EL (cell line): ENCODE measurements at regions not wholly inside any gene's neighbourhood (a gene's known extent, or its start where the extent isn't known, plus 50 kb on each side); places are given as distances from the start of the nearest gene placed in this dataset.

Experiments used
- DNase-seq: peaks from one replicate; pipeline ENCODE4 v3.0.0-alpha.2; 2016

DNA sequence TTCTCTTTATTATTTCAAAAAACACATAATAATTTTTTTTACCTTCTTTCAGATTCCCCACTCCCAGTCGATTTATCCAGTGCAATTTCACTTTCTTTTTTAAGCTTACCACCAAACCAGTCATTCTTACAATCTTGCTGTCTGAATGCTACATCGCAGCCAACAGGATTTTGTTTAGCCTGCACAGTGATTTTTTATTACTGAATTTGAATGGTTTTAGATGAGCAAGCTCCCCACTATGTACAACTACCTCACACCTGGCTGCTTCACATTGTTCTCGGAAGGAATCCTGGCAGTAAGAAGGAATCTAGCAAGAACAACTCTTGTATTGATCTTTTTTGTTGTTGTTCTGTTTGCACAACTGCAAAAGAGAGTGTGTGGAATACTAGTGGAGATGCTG lies 668.1 kb upstream of the WWC1 start:
- no peak for DNase-seq

DNA sequence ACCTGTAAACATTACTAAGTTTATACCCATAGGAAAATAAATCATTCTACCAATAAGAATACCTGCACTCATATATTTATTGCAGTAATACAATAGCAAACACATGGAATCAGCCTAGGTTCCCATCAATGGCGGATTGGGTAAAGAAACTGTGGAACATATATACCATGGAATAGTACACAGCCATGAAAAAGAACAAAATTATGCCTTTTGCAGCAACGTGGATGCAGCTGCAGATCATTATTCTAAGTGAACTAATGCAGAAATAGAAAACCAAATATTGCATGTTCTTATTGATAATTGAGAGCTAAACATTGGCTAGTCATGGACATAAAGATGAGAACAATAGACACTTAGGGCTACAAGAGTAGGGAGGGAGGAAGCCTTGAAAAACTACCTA lies 667.4 kb upstream of the WWC1 start:
- DNase-seq, result no peak

DNA sequence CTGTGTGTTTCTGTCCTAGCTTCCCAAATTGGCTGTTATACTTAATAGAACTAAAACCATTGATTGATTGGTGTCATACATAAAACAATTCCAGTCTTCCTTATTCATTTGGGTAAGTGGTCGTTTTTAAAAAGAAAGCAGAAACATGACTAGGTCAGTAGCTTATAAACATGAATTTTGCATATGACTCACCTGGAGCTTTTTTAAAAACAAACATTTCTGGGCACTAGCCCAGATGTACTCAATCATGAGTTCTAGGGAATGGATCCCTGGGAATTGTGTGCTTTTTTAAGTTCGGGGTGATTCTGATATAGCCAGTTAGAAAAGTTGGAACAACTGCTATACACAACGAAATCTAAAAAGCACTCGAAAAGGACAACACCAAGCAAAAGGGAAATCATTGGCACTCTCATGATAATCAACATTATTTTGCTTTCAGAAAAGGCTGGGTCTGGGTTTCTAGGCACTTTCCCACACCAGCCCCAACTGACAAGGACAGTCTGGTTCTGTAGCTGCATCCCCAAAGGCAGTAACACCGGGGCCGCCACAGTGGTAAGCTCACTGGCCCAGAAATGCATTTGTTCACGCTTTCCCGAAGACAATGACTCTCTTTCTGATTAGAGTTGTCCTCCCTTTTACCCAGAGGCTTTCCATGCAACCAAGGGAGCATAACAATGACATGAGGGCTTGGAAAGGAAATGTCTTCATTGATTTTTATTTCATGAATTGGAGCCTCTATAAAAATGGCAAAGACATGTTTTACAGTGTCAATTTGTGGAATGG lies 664.9 kb upstream of the WWC1 start:
- peak; percentile 10 for DNase-seq

DNA sequence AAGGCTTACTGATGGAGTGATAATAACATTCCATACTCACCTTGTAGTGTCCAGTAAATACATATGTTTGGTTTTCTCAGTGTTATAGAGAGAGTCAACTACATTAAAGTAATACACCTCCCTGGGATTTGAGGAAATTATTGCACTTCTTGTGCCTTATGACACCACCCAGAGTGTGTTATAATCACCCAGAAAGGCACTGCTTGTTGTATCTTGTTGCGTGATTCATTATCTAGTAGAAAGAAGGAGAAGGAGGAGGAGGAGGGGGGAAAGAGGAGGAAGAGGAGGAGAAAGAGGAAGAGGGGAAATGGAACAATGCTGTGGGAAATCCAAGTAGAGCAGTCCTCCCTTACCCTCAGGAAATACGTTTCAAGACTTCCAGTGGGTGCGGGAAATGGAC lies 661.8 kb upstream of the WWC1 start:
- DNase-seq, result no peak

DNA sequence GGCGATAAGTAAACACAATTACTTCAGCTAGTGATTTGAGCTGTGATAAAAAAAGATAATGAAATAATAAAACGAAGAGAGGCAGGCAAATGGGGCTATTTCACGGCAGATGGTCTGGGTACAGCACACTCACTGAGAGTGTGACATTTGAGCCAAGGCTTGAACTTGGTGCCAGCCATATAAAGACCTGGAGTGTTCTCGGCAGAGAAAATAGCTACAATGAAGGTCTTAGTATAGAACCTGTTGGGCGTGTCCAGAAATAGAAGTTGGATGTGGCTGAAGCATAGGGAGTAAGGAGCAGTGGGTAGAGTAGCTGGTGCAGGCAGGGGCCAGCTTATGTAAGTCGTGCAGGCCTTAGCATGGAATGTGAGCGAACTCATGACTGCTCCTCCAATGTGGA lies 660.3 kb upstream of the WWC1 start:
- DNase-seq, result no peak

DNA sequence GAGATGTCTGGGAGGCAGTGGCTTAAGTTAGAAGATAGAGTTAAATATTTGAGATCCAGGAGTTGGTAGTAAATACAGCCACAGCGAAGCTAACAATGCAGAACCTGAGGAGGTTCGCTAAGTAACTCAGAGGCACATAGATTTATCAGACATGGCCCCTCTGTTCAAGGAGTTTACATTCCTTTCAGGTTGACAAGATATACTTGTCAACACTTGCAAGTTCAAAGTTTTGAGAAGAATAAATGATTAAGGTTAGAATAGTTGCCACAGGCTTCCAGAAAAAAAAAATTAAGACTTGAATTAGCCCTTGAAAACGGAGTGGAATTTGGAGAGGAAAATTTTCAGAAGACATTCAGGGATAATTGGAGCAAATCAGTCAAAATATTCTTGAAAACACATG lies 658.3 kb upstream of the WWC1 start:
- no peak for DNase-seq

DNA sequence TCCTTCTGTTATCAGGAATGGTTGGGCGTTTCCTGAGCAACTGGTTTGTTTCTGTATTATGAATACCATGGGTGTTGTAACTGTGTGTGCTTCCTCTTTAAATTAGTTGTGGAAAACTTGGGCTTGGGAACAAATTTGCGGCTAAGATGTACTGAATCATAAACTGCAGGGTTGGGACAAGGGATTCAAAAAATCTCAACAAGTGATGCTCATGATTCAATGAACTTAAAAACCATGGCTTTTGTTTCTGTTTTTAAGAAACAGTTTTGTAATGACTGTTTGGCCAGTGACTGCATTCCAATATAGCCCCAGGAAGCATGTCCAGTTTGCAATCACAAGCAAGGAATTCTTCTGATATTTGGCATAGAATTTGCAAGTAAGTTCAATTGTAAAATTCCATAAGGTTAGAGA lies 657.5 kb upstream of the WWC1 start:
- DNase-seq, result peak; percentile 78

DNA sequence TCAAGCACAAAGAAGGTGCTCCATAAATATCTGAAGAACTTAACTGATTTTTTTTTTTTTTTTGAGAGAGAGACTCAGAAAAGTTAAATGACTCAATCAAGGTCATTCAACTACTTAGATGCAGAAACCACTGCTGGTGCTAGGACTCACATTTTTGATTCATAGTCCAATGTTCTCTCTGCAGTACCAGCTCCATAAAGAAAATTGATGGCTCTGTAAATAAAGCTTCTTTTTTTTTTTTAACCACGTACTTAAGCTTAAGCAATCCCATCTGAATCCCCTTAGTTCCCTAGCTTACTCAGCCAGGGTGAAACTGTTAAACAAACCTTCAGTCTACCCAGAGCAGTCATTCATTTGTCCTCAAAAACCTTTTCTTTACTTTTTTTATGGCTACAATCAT lies 657.0 kb upstream of the WWC1 start:
- peak; percentile 68 for DNase-seq

DNA sequence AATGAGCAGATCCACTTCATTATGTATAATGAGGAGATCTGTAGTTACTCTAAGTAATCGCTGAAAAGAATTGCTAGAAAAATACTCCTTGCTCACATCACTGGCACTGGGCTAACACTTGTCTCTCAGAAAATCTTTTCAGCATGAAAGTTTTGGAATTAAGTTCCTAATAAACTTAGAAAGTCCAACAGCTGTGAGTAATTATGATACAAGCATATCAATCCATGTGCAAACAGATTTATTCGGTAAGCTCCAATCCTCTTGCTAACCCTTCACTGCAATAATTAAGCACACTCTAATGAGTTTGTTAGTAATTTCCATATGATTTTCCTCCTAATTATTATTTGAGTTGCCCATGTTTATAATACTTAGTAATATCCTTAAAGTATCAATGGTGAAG lies 652.6 kb upstream of the WWC1 start:
- DNase-seq, result no peak

DNA sequence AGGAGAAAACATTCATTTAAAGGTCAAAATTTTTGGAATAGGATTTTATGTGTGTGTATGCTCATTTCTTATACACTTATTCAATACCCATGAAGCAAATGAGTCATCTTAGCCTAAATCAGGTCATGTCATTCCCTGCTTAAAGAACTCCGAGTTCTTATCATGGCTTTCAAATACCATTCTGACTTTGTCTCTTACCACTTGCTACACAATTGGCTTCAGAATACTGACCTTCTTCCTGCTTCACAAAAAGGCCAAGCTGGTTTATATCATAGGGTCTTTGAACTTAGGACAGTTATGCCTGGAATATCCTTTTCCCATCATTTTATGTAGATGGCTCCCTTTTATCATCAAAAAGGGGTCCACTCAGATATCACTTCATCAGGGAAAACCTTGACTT lies 652.2 kb upstream of the WWC1 start:
- peak; percentile 52 for DNase-seq

DNA sequence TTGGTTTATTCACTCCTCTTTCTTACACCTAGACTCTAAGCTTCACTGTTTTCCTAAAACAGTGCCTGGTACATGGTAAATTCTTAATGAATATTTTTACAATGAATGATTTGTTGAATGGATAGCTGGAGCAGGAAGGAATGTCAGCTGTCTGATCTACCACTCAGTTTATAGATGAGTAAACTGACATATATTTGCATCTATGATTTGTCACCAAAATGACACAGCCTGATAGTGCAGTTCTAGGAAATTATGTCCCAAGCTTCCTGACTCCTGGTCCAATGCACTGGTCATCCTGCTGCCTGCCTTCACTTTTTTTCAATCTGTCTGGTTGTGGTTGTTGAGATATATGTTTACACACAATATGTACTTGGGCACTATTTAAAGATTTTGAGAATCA lies 651.7 kb upstream of the WWC1 start:
- DNase-seq, result peak; percentile 62

DNA sequence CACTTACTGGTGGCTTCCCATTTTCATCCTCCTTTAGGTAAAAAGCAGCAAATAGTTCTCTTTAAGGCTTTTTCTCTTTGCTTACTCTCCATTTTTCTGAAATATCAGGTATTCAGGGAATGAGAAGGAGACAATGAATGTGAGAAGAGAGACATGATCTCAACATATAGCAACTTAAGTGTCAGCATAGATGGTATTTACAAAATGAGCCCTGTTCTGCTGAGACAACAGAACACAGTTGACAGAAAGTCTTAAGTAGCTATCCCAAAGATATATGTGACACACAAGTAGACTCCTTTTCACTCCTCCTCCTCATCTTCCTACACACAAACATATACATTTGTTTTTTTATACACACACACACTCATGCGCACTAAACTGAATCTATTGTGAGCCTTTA lies 649.3 kb upstream of the WWC1 start:
- DNase-seq, result no peak

DNA sequence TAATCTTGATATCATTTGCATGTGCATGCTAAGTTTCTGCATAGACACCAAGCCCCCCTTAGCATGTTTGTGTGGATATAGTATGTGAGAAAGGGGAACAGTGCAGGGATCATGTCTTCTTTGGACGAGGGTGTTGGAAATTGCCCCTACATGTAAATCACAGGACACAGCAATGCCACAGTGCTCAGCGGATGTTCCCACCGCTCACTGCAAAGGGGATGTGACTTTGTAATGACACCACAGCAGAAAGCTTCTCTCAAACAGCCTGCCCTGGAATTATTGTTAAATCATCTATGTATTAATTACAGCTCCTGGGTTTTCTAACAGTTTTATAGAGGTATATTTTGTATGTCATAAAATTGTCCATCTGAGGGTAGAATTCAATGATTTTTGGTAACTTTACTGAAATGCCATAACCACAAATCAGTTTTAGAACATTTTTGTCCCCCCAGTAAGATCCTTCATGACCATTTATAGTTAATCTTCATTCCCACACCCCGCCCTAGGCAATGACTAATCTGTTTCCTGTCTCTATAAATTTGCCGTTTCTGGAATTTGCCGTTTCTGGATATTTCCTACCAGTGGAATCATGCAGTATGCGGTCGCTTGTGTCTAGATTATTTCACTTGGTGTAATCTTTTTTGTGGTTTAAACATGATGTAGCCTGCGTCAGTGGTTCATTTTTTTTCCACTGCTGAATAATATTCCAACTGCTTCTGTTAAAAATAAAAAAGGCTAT lies 648.5 kb upstream of the WWC1 start:
- DNase-seq, result peak; percentile 97

DNA sequence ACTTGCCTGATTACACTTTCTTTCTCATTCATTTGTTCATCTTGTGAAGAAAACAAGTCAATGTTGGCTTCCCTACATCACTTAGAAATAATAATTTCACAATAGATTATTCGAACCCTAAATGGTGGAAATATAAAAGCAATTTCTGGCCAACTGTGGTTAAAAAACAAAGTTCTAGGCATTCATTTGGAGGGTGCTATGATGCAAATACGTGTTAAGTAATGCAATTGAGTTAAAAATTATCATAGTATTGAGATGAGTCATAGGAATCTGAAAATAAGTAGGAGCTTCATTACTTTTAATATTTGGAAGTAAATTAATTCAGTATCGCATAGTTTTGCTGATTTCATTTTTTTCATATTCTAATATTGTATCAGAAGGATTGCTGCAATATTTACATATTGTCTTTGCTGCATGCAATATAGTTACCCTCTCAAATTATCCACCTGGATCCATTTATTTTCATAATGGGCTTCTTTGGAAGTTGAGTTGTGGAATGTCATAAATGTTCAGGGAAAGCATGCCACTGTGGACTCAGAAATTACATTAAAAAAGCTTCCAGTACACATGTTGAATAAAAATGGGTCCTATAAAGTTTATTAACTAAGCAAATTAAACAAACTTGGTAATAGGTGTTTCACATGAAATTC lies 647.7 kb upstream of the WWC1 start:
- peak; percentile 35 for DNase-seq

DNA sequence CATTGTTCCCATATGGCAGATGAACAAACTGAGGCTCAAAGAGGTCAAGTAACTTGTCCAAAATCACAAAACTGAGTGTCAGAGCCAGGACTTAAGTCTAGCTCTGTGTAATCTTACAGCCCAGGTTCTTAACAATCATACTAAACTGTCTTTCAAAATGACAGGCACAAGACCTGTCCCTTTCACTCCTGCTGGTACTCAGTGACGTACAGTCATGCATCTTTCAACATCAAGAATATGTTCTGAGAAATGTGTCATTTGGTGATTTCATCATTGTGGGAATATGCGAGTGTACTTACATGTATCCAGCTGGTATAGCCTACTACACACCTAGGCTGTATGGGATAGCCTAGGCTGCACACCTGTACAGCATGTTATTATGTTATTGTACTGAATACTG lies 646.8 kb upstream of the WWC1 start:
- DNase-seq, result no peak

DNA sequence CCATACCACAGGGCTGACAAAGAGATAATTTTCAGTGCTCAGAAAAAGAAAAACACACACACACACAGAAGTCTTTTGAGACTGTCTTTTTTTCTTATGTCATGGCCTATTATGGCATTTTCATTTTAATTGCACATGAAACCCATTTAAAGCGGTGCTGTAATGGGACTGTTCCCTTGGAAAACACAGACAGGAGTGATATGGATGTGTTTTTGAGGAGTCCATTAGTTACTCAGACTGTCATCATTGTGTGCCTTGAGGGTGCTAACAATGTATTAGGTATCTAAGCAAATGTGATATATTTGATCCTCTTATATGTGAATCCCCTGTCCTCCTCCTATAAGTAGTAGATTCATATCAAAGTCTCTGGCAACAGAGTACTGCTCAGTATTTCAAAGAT lies 642.0 kb upstream of the WWC1 start:
- DNase-seq, result no peak

DNA sequence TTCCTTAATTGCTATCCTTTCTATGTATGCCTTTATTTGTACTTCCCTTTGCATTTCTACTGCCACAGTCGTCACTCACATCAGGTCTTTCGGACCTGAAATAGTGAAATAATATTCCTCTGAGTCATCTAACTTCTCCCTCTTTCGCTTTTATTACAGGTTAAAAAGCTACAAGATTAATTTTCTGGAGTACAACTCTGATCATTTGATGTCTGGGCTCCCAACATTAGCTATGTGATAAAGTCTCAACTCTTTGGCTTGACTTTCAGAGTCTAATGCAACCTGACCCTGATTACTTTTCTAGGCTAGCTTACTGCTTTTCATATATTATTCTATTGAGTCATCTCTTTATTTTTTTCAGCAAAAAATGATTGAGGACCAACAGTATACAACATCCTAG lies 638.8 kb upstream of the WWC1 start:
- peak; percentile 40 for DNase-seq

DNA sequence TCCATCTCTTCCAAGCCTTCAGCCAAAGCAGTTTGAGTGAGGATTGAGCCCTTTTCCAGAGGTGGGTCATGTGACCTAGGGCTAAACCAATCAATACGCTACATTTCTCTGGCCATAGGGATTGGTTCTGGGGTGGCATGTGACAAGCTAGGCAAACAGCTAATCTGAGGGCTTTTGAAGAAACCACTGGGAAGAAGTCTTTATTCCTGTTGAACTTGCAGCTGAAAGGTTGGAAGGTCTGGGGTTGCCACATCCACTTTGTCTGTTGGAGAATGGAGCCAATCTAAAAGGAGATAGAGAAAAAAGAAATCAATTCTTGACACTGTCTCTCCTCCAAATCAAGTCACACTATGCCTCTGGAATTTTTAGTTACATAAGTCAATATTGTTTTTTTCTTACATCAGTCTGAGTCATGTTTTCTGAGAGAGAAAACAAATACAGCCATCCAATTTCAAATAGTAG lies 637.8 kb upstream of the WWC1 start:
- DNase-seq, result peak; percentile 35

DNA sequence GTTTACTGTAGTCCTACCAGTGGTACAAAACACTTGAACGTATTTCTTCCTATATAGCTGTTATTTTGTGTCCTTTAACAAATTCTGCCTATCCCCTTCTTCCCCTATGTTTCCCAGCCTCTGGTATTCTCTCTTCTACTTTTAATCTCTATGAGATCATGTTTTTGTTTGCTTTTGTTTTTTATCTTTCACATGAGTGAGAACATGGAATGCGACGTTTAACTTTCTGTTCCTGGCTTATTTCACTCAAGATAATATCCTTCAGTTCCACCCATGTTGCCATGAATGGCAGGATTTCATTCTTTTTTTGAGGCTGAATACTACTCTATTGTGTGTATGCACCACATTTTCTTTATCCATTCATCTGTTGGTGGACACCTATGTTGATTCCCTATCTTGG lies 634.4 kb upstream of the WWC1 start:
- no peak for DNase-seq

DNA sequence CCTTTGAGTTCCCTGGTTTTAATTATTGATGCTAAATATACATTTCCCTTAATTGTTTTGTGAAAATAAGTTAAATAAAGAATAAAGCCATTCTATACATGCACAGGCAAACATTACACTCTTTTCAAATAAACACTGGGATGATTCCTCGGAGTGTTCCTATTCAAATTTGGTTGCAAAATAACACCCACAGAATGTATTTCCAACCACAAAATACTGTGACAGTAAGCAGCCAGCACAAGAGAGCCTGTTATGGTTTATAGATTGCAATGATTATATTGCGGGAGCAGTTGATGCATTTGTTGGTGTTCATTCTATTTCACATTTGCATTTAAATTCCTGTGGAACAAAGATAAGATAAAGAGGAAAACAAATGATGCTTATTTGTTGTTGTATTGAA lies 632.6 kb upstream of the WWC1 start:
- DNase-seq, result no peak

DNA sequence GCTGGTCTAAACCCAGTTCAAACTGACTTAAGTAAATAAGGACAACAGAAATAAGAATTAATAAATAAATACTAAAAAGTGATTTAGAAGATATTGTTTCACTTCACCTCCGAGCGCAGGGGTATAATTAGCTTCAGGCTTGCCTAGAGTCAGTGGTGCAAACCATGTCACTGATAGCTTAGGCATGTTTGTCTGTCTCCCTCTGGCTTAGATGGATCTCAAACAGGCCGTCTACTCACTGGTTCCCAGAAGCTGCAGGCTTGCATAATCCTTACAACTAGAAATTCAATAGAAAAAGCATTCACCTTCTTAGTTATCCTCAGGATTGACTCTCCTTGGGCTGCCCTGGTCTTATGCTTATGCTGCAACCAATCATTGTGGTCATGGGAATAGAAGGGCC lies 629.8 kb upstream of the WWC1 start:
- DNase-seq, result no peak

DNA sequence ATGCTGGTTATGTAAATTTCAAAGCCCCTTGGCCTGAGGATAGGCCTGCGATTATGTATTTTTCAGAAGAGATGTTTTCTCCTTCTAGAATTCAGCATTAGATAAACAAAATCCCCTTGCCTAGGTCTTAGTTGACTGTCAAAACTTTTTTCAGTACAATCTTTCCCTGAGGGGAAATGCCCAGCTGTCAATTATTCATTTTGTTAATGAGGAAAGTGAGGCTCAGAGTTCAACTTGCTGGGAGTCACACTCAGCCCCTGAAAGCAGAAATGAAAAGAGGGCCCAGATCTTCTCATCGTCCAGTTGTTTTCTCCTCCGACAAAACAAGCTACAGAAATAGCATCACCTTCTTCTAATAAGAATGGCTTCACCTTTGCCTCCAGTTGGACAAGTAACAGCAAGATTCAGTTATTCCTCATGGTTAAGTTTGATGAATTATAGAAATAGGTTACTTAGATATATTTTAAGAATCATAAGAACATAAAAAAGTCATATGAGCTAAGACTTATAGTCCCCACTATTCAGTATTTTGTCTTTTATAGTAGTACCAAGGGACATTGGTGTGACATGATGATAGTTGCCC lies 627.1 kb upstream of the WWC1 start:
- DNase-seq, result no peak

DNA sequence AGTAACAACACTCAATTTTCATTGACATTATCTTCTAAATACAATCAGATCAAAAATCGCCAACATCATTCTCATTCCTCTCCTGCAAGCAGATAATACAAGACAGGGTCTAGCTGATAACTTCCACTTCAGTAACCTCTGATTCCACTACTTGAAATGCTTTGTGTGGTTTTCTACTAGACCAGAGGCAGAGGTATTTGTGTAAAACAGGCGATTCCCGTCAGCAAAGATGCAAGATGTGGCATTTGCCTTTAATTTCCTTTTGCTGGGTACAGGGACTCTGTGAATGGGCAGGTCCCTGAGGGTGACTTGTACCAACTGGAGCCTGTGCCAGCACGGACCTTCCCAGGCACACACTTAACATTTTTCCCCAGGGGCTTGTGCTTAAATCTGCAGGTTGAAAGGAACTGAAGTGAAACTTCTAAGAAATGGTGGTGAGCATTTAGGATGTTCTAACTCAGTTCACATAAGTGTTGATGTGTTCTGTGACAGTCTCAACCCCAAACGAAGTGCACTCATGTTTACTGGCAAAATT lies 625.5 kb upstream of the WWC1 start:
- DNase-seq, result no peak
